Right ventricle myocardium inferior (tissue), 1 donor: ENCODE measurements at regions not wholly inside any gene's neighbourhood (a gene's known extent, or its start where the extent isn't known, plus 50 kb on each side); places are given as distances from the start of the nearest gene placed in this dataset.
A peak's percentile ranks its signal among the peaks of the same experiment; 100 is the strongest.

Experiments
- ATAC-seq: fragments of 200-7000 bp; cut with Tn5 transposase; one replicate; pipeline ENCODE4 v1.9.1; 2020; ENCODE audit warnings: mild to moderate bottlenecking, moderate library complexity
- DNase-seq: peaks from one replicate; pipeline ENCODE4 v3.0.0; 2021; ENCODE audit errors: missing footprints
- intact Hi-C: fragments of 100-400 bp; cut with DNase I; formaldehyde crosslinking; loops from one replicate; pipeline ENCODE4 v1.11.0; 2022
- donor health status: DM: no; HTN: yes; CAD: no; lungs with severe emphysema.

GRCh38 chr18:7393080-7393479 lies 162.2 kb downstream of the LRRC30 start:
- ATAC-seq = no peak
- intact Hi-C loops = no loop called here
- DNase-seq = no peak

DNA sequence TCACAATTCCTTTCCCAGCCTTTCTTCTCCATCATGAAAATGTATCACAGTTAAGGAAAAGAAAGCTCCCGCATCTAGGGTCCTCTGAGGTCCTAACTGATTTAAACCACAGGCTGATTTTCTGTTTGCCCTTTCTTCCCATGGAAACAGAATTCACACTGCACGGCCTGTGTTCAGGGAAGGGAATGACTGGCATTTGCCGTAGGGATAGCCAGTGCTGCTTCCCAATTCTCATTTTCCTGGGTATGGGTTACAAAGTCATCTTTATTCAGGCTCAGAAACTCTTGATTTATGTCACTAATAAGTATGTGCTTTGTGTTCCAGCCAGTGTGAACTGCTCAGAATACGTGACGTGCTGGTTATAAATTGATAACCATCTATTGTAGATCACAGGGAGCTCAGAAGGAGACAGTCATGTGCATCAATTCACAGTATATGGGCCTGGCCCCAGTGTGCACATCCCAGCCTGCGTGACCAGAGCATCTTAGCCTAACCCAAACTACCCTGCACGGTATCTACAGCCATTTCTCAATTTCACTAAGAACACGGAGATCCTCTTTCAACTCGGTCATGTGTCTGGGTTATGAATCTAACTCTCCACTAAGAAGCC lies 163.3 kb downstream of the LRRC30 start:
- no peak for DNase-seq
- intact Hi-C loops = no loop called here
- ATAC-seq = no peak

DNA sequence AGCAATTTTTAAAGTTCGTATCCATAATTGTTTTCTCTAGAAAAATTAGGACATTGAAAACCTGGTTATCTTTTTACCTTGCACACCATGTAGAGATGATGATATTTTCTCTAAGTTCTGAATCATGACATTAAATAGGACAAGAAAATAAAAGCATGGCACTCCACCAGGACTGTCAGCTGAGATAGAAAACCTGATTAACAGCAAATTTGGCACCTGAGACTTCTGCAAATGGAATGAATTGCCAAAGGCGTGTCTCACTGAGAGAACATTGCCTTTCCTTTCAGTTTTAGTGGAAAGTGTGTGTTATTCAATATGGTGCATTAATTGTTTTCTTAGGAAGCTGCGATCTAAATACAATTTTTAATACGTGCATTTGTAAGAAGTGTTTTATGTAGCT lies 164.7 kb downstream of the LRRC30 start:
- ATAC-seq (no peak), DNase-seq (no peak)
- intact Hi-C loops = no loop called here

GRCh38 chr18:7413906-7414305 lies 153.2 kb upstream of the PTPRM start:
- intact Hi-C loops = no loop called here
- no peak for DNase-seq
- no peak for ATAC-seq

- intact Hi-C loops = no loop called here
- DNase-seq (no peak), ATAC-seq (peak; percentile 68)
Measured at GRCh38 chr18:7414459-7414858, 152.7 kb upstream of the PTPRM start.

DNA sequence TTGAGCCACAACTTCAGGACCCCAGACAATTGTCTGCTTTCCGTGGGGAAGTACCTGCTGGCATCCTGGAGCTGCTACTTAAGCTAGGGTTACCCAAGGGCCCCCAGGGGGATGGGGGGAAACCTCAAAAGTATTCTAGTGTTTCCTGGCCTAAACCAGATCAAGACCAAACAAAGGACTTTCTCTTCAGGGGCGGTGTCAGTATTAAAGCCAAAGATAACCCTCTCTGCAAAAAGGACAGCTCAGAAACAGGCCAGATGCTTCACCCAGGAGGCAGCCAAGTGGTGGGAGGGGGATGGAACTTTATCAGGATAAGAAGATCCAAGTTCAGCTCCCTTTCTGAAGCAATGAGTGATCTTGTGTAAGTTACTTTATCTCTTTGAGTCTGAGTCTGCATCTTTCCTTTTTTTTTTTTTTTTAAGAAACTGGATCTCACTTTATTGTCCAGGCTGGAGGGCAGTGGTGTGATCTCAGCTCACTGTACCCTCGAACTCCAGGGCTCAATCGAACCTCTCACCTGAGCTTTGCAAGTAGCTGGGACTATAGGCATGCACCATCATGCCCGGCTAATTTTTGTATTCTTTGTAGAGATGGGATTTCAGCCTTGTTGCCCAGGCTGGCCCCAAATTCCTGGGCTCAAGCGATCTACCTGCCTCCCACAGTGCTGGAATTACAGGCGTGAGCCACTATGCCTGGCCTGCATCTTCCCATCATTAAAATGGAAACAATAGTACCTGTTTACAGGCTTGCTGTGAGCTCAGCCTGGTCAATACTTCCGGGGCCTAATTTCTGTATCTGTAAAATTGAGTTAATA lies 151.8 kb upstream of the PTPRM start:
- ATAC-seq = peak; percentile 28
- intact Hi-C loops = no loop called here
- no peak for DNase-seq

DNA sequence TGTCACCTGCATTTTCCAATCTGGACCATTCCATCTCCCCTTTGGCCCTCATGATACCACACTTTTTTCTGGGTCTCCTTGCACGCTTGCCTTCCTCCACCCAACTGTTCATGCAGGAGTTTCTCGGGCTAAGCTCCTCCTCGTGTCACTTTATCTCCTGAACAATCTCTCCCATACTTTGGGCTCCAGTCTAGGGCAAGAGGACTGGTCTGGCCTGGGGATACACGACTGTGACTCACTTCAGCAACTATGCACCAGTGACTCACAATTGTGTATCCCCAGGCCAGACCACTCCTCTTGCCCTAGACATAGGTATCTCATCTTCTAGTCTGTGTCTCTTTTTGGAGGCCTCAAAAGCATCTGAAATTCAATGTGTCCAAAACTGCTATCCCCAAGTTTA lies 149.4 kb upstream of the PTPRM start:
- no peak for DNase-seq
- intact Hi-C loops = no loop called here
- no peak for ATAC-seq

DNA sequence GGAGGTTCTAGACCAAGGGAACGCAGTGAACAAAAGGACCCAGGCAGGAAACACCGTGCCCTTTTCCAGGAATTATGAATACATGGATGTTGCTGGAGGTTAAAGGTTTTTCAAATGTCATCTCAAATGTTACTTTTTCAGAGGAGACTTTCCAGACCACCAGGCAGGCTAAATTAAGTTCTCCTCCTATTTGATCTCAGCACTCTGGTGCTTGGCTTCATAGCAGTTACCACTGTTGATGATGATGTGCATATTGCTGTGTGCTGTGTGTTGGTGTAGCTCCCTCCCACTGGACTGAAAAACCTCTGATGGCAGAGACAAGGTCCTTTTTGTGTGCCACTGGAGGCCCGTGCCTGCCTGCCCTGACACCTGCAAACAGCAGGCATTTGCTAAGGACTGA lies 137.3 kb upstream of the PTPRM start:
- DNase-seq = no peak
- intact Hi-C loops = no loop called here
- no peak for ATAC-seq

DNA sequence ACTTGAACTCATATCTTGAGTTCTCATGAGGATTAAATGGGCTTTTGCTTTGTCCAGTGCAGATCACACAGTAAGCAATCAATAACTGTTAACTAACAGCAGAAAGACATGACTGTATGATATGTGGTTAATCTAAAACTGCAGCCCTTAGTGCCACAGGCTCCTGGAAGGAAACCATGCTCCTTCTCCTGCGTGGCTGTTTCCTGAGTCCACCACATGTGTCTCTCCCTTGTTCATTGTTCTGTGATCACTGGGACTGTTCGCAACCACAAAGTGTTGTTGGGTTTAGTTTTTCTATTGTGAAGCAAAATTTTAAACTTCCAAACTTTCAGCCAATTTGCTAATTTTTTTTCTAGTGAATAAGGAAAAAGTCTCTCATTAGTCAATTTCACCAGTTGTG lies 130.9 kb upstream of the PTPRM start:
- DNase-seq (no peak), ATAC-seq (no peak)
- intact Hi-C loops = no loop called here

- no peak for ATAC-seq
Measured at GRCh38 chr18:7437870-7438269, 129.2 kb upstream of the PTPRM start.

GRCh38 chr18:7438646-7439045 lies 128.5 kb upstream of the PTPRM start:
- DNase-seq (no peak), ATAC-seq (no peak)
- intact Hi-C loops = no loop called here

More at GRCh38 chr18:7437870-7438269, 129.2 kb upstream of the PTPRM start:
- intact Hi-C loops = no loop called here
- DNase-seq = no peak

DNA sequence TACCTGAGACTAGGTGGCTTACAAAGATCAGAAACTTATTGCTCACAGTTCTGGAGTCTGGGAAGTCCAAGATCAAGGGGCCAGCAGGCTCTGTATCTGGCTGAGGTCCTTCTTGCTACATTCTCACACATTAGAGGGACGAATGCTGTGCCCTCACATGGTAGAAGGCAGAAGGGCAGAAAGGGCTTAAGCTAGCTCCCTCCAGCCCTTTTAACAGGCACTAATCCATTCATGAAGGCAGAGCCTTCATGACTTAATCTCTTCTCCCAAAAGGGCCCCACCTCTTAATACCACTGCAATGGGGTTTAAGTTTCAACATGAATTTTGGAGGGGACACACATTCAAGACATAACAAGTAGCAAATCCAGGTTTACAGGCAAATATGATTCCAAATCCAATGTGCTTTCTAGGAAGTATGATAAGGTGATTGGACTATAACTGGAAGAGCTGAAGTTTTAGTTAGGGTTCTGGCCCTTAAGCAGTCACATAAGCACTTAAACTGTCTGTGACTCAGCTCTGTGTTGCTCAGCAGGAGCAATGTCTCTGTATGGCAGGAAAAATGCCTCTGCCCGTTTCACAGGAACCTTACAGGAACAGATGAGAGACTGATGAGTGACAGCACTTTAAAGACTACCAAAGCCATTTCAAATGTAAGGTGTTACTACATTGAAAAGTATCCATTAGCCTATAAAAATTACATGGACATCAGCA lies 119.6 kb upstream of the PTPRM start:
- DNase-seq (no peak), ATAC-seq (no peak)
- intact Hi-C loops = no loop called here

DNA sequence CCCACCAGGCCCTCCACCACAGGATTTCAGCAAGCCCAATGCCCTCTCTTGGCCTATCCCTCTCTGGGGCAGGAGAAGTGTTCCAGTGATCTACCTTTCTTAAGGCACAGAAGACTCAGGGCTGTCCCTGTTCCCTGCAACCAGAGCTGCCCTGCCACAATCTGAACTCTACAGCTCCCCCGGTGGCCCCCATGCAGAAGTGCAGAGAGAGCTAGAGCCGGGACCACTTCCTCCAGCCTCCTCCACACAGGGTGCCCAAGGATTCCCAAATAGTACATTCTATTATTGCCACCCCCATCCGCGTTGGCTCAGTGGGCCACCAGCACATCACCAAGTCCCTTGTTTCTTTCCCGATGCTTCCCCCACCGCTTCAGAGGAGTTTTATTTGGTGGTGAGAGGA lies 114.8 kb upstream of the PTPRM start:
- DNase-seq (no peak), ATAC-seq (peak; percentile 75)
- intact Hi-C loops = loop anchor here (10.0 kb wide), 1 partner anchor 302 kb away; no protein-coding TSS in a partner anchor

DNA sequence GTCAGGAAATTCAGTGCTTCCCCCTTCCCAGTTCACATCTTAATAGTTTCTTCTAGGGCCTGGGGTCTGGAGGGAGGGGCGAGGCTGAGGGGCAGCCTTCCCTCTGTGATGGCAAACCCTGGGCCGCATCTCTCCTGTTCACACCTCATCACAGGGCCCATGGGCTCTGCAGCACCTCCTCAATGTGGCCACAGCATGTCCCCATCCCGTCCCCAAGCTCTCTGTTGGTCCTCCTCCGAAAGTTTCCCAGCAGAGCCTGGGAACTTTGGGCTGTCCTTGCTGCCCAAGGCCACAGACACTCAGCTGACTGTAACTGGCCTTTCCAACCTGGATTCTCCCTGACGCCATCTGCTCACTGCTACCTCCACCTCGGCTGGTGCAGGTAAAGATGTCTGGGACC lies 112.7 kb upstream of the PTPRM start:
- DNase-seq (no peak), ATAC-seq (no peak)
- intact Hi-C loops = loop anchor here (10.0 kb wide), 1 partner anchor 300 kb away; no protein-coding TSS in a partner anchor

GRCh38 chr18:7456376-7456775 lies 110.7 kb upstream of the PTPRM start:
- intact Hi-C loops = loop anchor here (5.0 to 10.0 kb wide), 2 partner anchors 184 to 298 kb away; no protein-coding TSS in a partner anchor
- ATAC-seq = no peak
- DNase-seq = no peak

DNA sequence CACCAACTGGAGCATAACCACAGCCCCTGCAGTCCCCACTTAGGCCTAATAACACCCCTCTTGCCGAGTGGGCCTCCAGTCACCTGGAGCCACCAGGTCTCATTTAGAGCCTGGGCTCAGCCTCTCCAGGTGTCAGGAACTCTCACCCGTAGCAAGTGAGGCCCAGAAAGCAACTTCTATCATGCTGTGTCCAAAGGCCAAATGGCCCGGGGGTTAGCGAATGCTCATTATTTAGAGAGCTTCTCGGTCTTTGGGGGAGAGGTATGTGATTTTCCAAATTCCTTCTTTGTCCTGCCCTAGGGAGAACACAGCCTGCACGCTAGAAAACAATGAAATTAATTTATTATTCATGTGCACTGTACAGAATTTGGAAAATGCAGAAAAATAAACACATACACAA lies 109.9 kb upstream of the PTPRM start:
- no peak for DNase-seq
- no peak for ATAC-seq
- intact Hi-C loops = loop anchor here (5.0 to 10.0 kb wide), 2 partner anchors 185 to 298 kb away; no protein-coding TSS in a partner anchor

DNA sequence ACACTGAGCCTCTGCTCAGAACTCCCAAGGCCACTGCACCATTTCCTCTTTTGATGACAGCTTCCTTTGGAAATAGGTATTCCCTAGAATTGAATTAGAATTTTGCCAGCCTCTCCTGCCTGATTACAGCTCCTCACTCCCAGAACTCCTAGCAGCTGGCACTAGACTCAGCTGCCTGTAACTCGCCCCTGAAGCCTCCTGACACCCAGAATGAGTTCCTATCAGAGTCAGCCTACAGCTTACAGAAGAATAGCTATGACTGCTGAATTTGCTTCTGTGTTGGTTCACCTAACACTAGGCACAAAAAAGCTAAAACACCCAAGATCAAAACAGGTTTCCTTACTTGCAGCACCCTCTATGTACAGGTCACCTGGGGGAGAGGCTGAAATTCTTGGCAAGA lies 108.2 kb upstream of the PTPRM start:
- intact Hi-C loops = loop anchor here (2.0 to 10.0 kb wide), 3 partner anchors 108 to 296 kb away; partner anchors contain the start of gene PTPRM
- DNase-seq (no peak), ATAC-seq (peak; percentile 74)

DNA sequence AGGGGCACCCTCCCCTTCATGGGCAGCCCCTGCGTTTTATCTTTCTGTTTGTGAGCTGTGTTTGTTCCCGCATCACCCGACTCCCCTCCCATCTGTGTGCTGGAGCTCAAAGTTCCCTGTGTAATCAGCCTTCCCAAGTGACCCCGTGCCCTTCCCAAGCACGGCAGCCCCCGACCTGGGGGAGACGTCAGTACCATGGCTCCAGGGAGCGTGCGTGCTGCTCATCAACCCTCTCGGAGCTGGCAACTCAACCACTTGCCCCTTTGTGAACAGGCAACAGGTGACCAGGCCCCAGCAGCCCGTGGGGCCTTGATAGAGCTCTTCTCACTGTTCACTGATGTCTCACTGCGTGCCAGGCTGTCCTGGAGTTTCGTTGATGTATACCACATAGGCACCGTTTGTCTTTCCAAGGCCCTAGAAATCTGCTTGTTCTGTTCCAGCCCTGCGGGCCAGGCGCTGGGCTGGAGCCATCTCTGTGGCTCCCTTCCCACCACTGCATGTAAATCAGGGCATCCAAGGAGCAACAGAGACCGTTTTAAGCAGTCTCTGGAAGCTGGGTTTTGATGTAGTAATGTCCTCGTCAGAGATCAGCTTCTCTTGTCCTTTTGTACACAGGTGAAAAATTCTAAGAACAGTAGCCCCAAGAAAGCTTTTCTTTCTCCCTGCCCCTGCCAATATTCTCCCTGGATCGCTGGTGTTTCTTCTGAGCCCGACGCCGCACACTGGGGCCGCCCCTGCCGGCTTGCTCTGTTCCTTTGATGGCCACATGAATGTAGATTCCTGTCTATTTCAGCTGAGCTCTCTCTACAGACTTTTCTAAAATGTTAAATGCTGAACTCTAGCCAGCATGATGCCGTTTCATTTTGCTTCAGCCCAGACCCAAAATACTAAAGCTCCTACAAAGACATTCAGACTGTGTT lies 107.0 kb upstream of the PTPRM start:
- ATAC-seq = peak; percentile 83
- intact Hi-C loops = loop anchor here (2.0 to 10.0 kb wide), 3 partner anchors 107 to 295 kb away; partner anchors contain the start of gene PTPRM
- DNase-seq = peak; percentile 81
